Caco-2 (cell line): ENCODE measurements at regions not wholly inside any gene's neighbourhood (a gene's known extent, or its start where the extent isn't known, plus 50 kb on each side); places are given as distances from the start of the nearest gene placed in this dataset.

Experiments
- BruUV-seq: library from RNA; stranded (reverse); fragments of 400-500 nt; replicated peaks from 2 replicates; lab custom pipeline; 2021; lab: Mats Ljungman, UMichigan
- CTCF ChIA-PET: fragments of 300-600 bp; sonication (Branson Sonifier 250); formaldehyde crosslinking; loops from one replicate; lab custom pipeline; 2022; ENCODE audit warnings: antibody characterized with exemption; lab: Charles Lee
- POLR2A ChIA-PET: fragments of 300-600 bp; sonication (Branson Sonifier 250); formaldehyde crosslinking; loops from one replicate; lab custom pipeline; 2022; ENCODE audit warnings: antibody characterized with exemption; lab: Charles Lee
- DNase-seq, 2 experiments: peaks; one replicate each; pipeline versions ENCODE4 v3.0.0 to v3.0.0-alpha.2; 2020 to 2022
- H3K27me3 ChIP-seq: replicated peaks from 2 replicates; pipeline ENCODE4 v1.6.0; 2011; ENCODE audit warnings: low read length; ENCODE audit not compliant: control insufficient read depth, insufficient read depth
- H3K36me3 ChIP-seq: 2 replicates; pipeline ENCODE4 v1.5.1; 2011; ENCODE audit warnings: low read length; ENCODE audit not compliant: control insufficient read depth, insufficient read depth
- H3K4me1 ChIP-seq: fragments of 250-450 bp; sonication (Bioruptor Pico); 2 replicates; pipeline ENCODE4 v1.5.1; 2020; ENCODE audit warnings: mild to moderate bottlenecking
- H3K4me3 ChIP-seq: 2 replicates; pipeline ENCODE4 v1.5.1; 2011; ENCODE audit warnings: low read depth, mild to moderate bottlenecking, control low read depth, low read length
- H3K9me3 ChIP-seq: fragments of 250-450 bp; sonication (Bioruptor Pico); 2 replicates; pipeline ENCODE4 v1.5.1; 2020; ENCODE audit warnings: mild to moderate bottlenecking, moderate library complexity
- H3K27ac Mint-ChIP-seq: one replicate; pipeline ENCODE4 v1.8.0; 2022; ENCODE audit warnings: mixed read lengths; ENCODE audit not compliant: unreplicated experiment
- H3K27me3 Mint-ChIP-seq: one replicate; pipeline ENCODE4 v1.8.0; 2022; ENCODE audit warnings: mixed read lengths; ENCODE audit not compliant: insufficient read depth, unreplicated experiment
- H3K36me3 Mint-ChIP-seq: one replicate; pipeline ENCODE4 v1.8.0; 2022; ENCODE audit warnings: mild to moderate bottlenecking, mixed read lengths; ENCODE audit not compliant: insufficient read depth, unreplicated experiment
- H3K4me1 Mint-ChIP-seq: one replicate; pipeline ENCODE4 v1.8.0; 2022; ENCODE audit warnings: low read depth, mixed read lengths; ENCODE audit not compliant: unreplicated experiment
- H3K4me3 Mint-ChIP-seq: one replicate; pipeline ENCODE4 v1.8.0; 2022; ENCODE audit warnings: mild to moderate bottlenecking, moderate library complexity, mixed read lengths; ENCODE audit not compliant: unreplicated experiment
- H3K9me3 Mint-ChIP-seq: one replicate; pipeline ENCODE4 v1.8.0; 2022; ENCODE audit warnings: mixed read lengths; ENCODE audit not compliant: unreplicated experiment
- CTCF ChIP-seq, 2 experiments: fragments of 200-600 bp in 1 of 2; IDR thresholded peaks; 1 replicate in 1 of 2; 2 replicates in 1 of 2; pipeline versions ENCODE4 v1.5.1 to v1.8.0; 2011 to 2022; ENCODE audit warnings: antibody characterized with exemption in 1 of 2, control low read depth in 1 of 2, inconsistent platforms in 1 of 2, low read depth in 1 of 2, low read length in 1 of 2, mild to moderate bottlenecking in 1 of 2, moderate library complexity in 1 of 2; ENCODE audit not compliant: insufficient read depth in 1 of 2, severe bottlenecking in 1 of 2, unreplicated experiment in 1 of 2
- intact Hi-C: fragments of 100-400 bp; cut with micrococcal nuclease; formaldehyde crosslinking; loops from one replicate; pipeline ENCODE4 v1.10.0; 2022; ENCODE audit not compliant: unreplicated experiment

- Histone ChIP-seq H3K27me3 (no peaks in the 10 kb centered on the region), H3K4me3 (no peak overlapping the region), H3K9me3 (no peaks in the 10 kb centered on the region), H3K36me3 (no peaks in the 10 kb centered on the region), H3K4me1 (0 out of 2 replicates have a peak, but pooled peaks cover 3% of the 10 kb centered on the region)
- BruUV-seq, result no TSS peak
- ChIA-PET CTCF (no interaction called here), POLR2A (no interaction called here)
- Mint-ChIP-seq H3K4me3 (no peak overlapping the region), H3K27me3 (no peaks in the 10 kb centered on the region), H3K4me1 (peaks cover 7% of the 10 kb centered on the region), H3K27ac (no peak overlapping the region), H3K36me3 (no peaks in the 10 kb centered on the region), H3K9me3 (peaks cover 6% of the 10 kb centered on the region)
- no peak for TF ChIP-seq CTCF (IDR thresholded peaks at IDR 0.05; ENCODE audit: insufficient read depth in 1 of 2, low read depth in 1 of 2, low read length in 1 of 2, severe bottlenecking in 1 of 2, unreplicated experiment in 1 of 2)
- intact Hi-C loops, result no loop called here
- DNase-seq, result no peak
Observed at GRCh38 chr2:191545361-191545760, 132.6 kb upstream of the NABP1 start.

- no peaks in the 10 kb centered on the region for H3K9me3 Mint-ChIP-seq
- no TSS peak for BruUV-seq
- intact Hi-C loops, result no loop called here
- H3K4me3 Mint-ChIP-seq, result no peak overlapping the region
- POLR2A ChIA-PET, result no interaction called here
- no peaks in the 10 kb centered on the region for H3K27me3 Mint-ChIP-seq
- CTCF ChIA-PET, result interaction anchor here (0.8 to 2.0 kb wide), 4 partner anchors 123 to 610 kb away, joined by 3 to 4 read pairs (median 3); partner anchors contain the start of gene NABP1
- H3K4me1 Mint-ChIP-seq, result peaks cover 13% of the 10 kb centered on the region
- no peak for TF ChIP-seq CTCF (IDR thresholded peaks at IDR 0.05; ENCODE audit: insufficient read depth in 1 of 2, low read depth in 1 of 2, low read length in 1 of 2, severe bottlenecking in 1 of 2, unreplicated experiment in 1 of 2)
- Histone ChIP-seq H3K4me1 (peaks cover 10% of the 10 kb centered on the region), H3K27me3 (no peaks in the 10 kb centered on the region), H3K36me3 (no peaks in the 10 kb centered on the region), H3K9me3 (no peaks in the 10 kb centered on the region), H3K4me3 (no peak overlapping the region)
- no peaks in the 10 kb centered on the region for H3K36me3 Mint-ChIP-seq
- no peak for DNase-seq
- no peak overlapping the region for H3K27ac Mint-ChIP-seq
Observed at GRCh38 chr2:191552066-191552465, 125.9 kb upstream of the NABP1 start.

- no peaks in the 10 kb centered on the region for H3K27me3 ChIP-seq
- no peak overlapping the region for H3K4me3 Mint-ChIP-seq
Observed at GRCh38 chr2:191554240-191554639, 123.7 kb upstream of the NABP1 start.

More at GRCh38 chr2:191554240-191554639, 123.7 kb upstream of the NABP1 start:
- intact Hi-C loops, result loop anchor here (2.0 kb wide), 2 partner anchors 205 to 733 kb away; no protein-coding TSS in a partner anchor
- no peaks in the 10 kb centered on the region for H3K27me3 Mint-ChIP-seq
- peaks cover 10% of the 10 kb centered on the region for H3K9me3 Mint-ChIP-seq
- TF ChIP-seq CTCF (IDR thresholded peaks at IDR 0.05; ENCODE audit: insufficient read depth in 1 of 2, low read depth in 1 of 2, low read length in 1 of 2, severe bottlenecking in 1 of 2, unreplicated experiment in 1 of 2), result no peak
- POLR2A ChIA-PET, result no interaction called here
- peaks cover 20% of the 10 kb centered on the region for H3K4me1 Mint-ChIP-seq
- BruUV-seq, result no TSS peak
- H3K36me3 ChIP-seq, result no peaks in the 10 kb centered on the region
- H3K4me3 ChIP-seq, result no peak overlapping the region
- no peaks in the 10 kb centered on the region for H3K36me3 Mint-ChIP-seq
- no peak for DNase-seq
- H3K4me1 ChIP-seq, result peaks cover 10% of the 10 kb centered on the region
- CTCF ChIA-PET, result interaction anchor here (1.4 to 2.4 kb wide), 6 partner anchors 12 to 608 kb away, joined by 3 to 13 read pairs (median 6); no protein-coding TSS in a partner anchor
- H3K27ac Mint-ChIP-seq, result no peak overlapping the region
- no peaks in the 10 kb centered on the region for H3K9me3 ChIP-seq
